Endothelial cell of umbilical vein (primary cell): ENCODE measurements at regions not wholly inside any gene's neighbourhood (a gene's known extent, or its start where the extent isn't known, plus 50 kb on each side); places are given as distances from the start of the nearest gene placed in this dataset.

Experiments used
- BruUV-seq: library from RNA; stranded (reverse); fragments of 400-500 nt; replicated peaks from 2 replicates; lab custom pipeline; 2021; lab: Mats Ljungman, UMichigan
- CTCF ChIA-PET: fragments of 300-600, 350-600 bp; sonication (Branson Sonifier 250); formaldehyde crosslinking; loops from one replicate; lab custom pipeline; 2021; ENCODE audit warnings: antibody characterized with exemption, inconsistent platforms; lab: Charles Lee
- POLR2A ChIA-PET: fragments of 300-600, 350-600 bp; sonication (Branson Sonifier 250); formaldehyde crosslinking; loops from one replicate; lab custom pipeline; 2021; ENCODE audit warnings: antibody characterized with exemption, inconsistent platforms; lab: Charles Lee
- DNase-seq: peaks from one replicate; pipeline ENCODE4 v3.0.0-alpha.2; 2011; ENCODE audit warnings: low read depth, low spot score
- FAIRE-seq: peaks from 2 replicates; lab custom pipeline; 2011; peaks lifted over from hg19 to GRCh38; lab: Jason Lieb, UNC
- H2AFZ ChIP-seq: 2 replicates; pipeline ENCODE4 v1.6.0; 2012; ENCODE audit warnings: low read depth, low read length, control low read depth, inconsistent platforms
- H3K27ac ChIP-seq: 2 replicates; pipeline ENCODE4 v1.5.1; 2011; ENCODE audit warnings: low read depth, mild to moderate bottlenecking, control low read depth, low read length, moderate library complexity; ENCODE audit not compliant: insufficient read depth
- H3K27me3 ChIP-seq, 2 experiments: 2 replicates each; pipeline versions ENCODE4 v1.6.0 to v1.6.1; 2011; ENCODE audit warnings: low read length in 2 of 2, mixed read lengths in 1 of 2; ENCODE audit not compliant: control insufficient read depth in 2 of 2, insufficient read depth in 2 of 2
- H3K36me3 ChIP-seq, 2 experiments: 2 replicates in 1 of 2; 3 replicates in 1 of 2; pipeline ENCODE4 v1.5.1; 2011; ENCODE audit warnings: low read length in 2 of 2, mild to moderate bottlenecking in 1 of 2, moderate library complexity in 1 of 2; ENCODE audit not compliant: control insufficient read depth in 2 of 2, insufficient read depth in 2 of 2; ENCODE audit errors: extremely low read depth in 1 of 2
- H3K4me1 ChIP-seq: 3 replicates; pipeline ENCODE4 v1.5.1; 2011; ENCODE audit warnings: mild to moderate bottlenecking, low read length; ENCODE audit not compliant: control insufficient read depth, insufficient read depth; ENCODE audit errors: extremely low read depth
- H3K4me2 ChIP-seq: 2 replicates; pipeline ENCODE4 v1.6.1; 2011; ENCODE audit warnings: low read length, control low read depth, mixed read lengths; ENCODE audit not compliant: insufficient read depth
- H3K4me3 ChIP-seq, 3 experiments: fragments of 200-600 bp in 1 of 3; sonication (generic), shearing (Covaris generic) in 1 of 3; replicated peaks in 1 of 3; 2 replicates each; pipeline ENCODE4 v1.5.1; 2011 to 2016; ENCODE audit warnings: control low read depth in 3 of 3, low read length in 3 of 3, mild to moderate bottlenecking in 2 of 3, inconsistent platforms in 1 of 3, low read depth in 1 of 3, moderate library complexity in 1 of 3; ENCODE audit not compliant: insufficient read depth in 1 of 3
- H3K79me2 ChIP-seq: 2 replicates; pipeline ENCODE4 v1.6.0; 2012; ENCODE audit warnings: low read length, inconsistent platforms; ENCODE audit not compliant: control insufficient read depth, insufficient read depth
- H3K9ac ChIP-seq: replicated peaks from 2 replicates; pipeline ENCODE3; 2011; ENCODE audit warnings: low read length, control low read depth; ENCODE audit not compliant: insufficient read depth; ENCODE audit errors: extremely low read depth
- H3K9me1 ChIP-seq: replicated peaks from 3 replicates; pipeline ENCODE4 v1.6.0; 2011; ENCODE audit warnings: mild to moderate bottlenecking, low read length; ENCODE audit not compliant: control insufficient read depth, insufficient read depth; ENCODE audit errors: extremely low read depth
- H3K9me3 ChIP-seq: replicated peaks from 2 replicates; pipeline ENCODE4 v1.5.1; 2012; ENCODE audit warnings: low read length, inconsistent platforms; ENCODE audit not compliant: control insufficient read depth, insufficient read depth
- H4K20me1 ChIP-seq: replicated peaks from 2 replicates; pipeline ENCODE3; 2011; ENCODE audit warnings: mild to moderate bottlenecking, low read length; ENCODE audit not compliant: control insufficient read depth, insufficient read depth; ENCODE audit errors: extremely low read depth
- CTCF ChIP-seq, 2 donors: IDR thresholded peaks; 1 replicate in 1 of 2; 2 replicates in 1 of 2; pipeline ENCODE4 v1.5.1; 2011; ENCODE audit warnings: low read length in 2 of 2, mild to moderate bottlenecking in 2 of 2, moderate library complexity in 2 of 2, control low read depth in 1 of 2, inconsistent platforms in 1 of 2, low read depth in 1 of 2; ENCODE audit not compliant: insufficient read depth in 1 of 2; ENCODE audit errors: extremely low read depth in 1 of 2
- EZH2 ChIP-seq: IDR thresholded peaks from 2 replicates; pipeline ENCODE4 v1.6.1; 2012; ENCODE audit warnings: borderline replicate concordance, low read depth, mild to moderate bottlenecking, moderate library complexity, low read length, inconsistent platforms; ENCODE audit not compliant: severe bottlenecking
- FOS ChIP-seq: IDR thresholded peaks from 2 replicates; pipeline ENCODE4 v1.6.1; 2011; ENCODE audit warnings: mild to moderate bottlenecking, low read length, moderate library complexity, borderline replicate concordance; ENCODE audit not compliant: insufficient read depth
- GATA2 ChIP-seq: IDR thresholded peaks from 2 replicates; pipeline ENCODE4 v1.7.0; 2011; ENCODE audit warnings: low read depth, mild to moderate bottlenecking, moderate library complexity, mixed read lengths, low read length; ENCODE audit not compliant: insufficient read length, insufficient read depth
- MAX ChIP-seq: IDR thresholded peaks from 2 replicates; pipeline ENCODE4 v1.6.1; 2011; ENCODE audit not compliant: insufficient read depth, insufficient read length
- MYC ChIP-seq: IDR thresholded peaks from one replicate; pipeline ENCODE4 v1.6.1; 2011; ENCODE audit warnings: mild to moderate bottlenecking, low read depth, low read length
- POLR2A ChIP-seq: IDR thresholded peaks from 2 replicates; pipeline ENCODE4 v1.6.1; 2012; ENCODE audit warnings: low read depth, mild to moderate bottlenecking, control low read depth, low read length
- dilution Hi-C: fragments of 300-500 bp; cut with MboI; formaldehyde crosslinking; loops from one replicate; pipeline ENCODE4 v1.15.0; 2019; ENCODE audit warnings: low sequenced_read_pairs; ENCODE audit not compliant: extremely low pct_ligation_motif_present
- intact Hi-C: fragments of 100-400 bp; cut with micrococcal nuclease; formaldehyde crosslinking; loops from one replicate; pipeline ENCODE4 v1.10.0; 2022

- no TSS peak for BruUV-seq
- Histone ChIP-seq H3K4me1 (no peaks in the 10 kb centered on the region), H3K4me2 (no peak overlapping the region), H3K9me3 (no peaks in the 10 kb centered on the region), H3K9me1 (no peaks in the 10 kb centered on the region), H3K79me2 (no peaks in the 10 kb centered on the region), H3K4me3 (no peak overlapping the region), H3K9ac (no peak overlapping the region), H3K36me3 (no peaks in the 10 kb centered on the region), H4K20me1 (no peaks in the 10 kb centered on the region), H3K27me3 (no peaks in the 10 kb centered on the region), H2AFZ (no peak overlapping the region), H3K27ac (no peak overlapping the region)
- CTCF ChIA-PET, result no interaction called here
- TF ChIP-seq FOS, result no peak
- no peak for TF ChIP-seq POLR2A
- TF ChIP-seq MAX, result no peak
- no peak for TF ChIP-seq CTCF (IDR thresholded peaks at IDR 0.05; ENCODE audit: extremely low read depth in 1 of 2, insufficient read depth in 1 of 2, low read depth in 1 of 2, low read length in 2 of 2)
- TF ChIP-seq GATA2, result no peak
- no peak for TF ChIP-seq EZH2
- no peak for TF ChIP-seq MYC
- DNase-seq (no peak), FAIRE-seq (no peak)
- dilution Hi-C loops, result no loop called here
- POLR2A ChIA-PET, result no interaction called here
- intact Hi-C loops, result no loop called here
These were observed 117.5 kb upstream of the KCNQ5 start for GRCh38 chr6:72504406-72504805.

GRCh38 chr6:72505446-72505845 is 116.4 kb upstream of the KCNQ5 start:
- FAIRE-seq, result no peak
- no TSS peak for BruUV-seq
- intact Hi-C loops (no loop called here), dilution Hi-C loops (no loop called here)
- no peak overlapping the region for H3K4me3 ChIP-seq
- no peak overlapping the region for H3K27ac ChIP-seq
- H3K9ac ChIP-seq, result no peak overlapping the region
- no peaks in the 10 kb centered on the region for H3K9me1 ChIP-seq
- H2AFZ ChIP-seq, result no peak overlapping the region
- no peaks in the 10 kb centered on the region for H3K27me3 ChIP-seq
- H3K79me2 ChIP-seq, result no peaks in the 10 kb centered on the region
- no peak for DNase-seq
- no peaks in the 10 kb centered on the region for H3K4me1 ChIP-seq
- no peak overlapping the region for H3K4me2 ChIP-seq
- no peaks in the 10 kb centered on the region for H3K9me3 ChIP-seq
- POLR2A ChIA-PET, result no interaction called here
- CTCF ChIA-PET, result no interaction called here
- no peak for TF ChIP-seq EZH2
- TF ChIP-seq MYC, result no peak
- TF ChIP-seq POLR2A, result no peak
- TF ChIP-seq GATA2, result no peak
- no peaks in the 10 kb centered on the region for H4K20me1 ChIP-seq
- H3K36me3 ChIP-seq, result no peaks in the 10 kb centered on the region
